ENCODE measurements at regions not wholly inside any gene's neighbourhood (a gene's known extent, or its start where the extent isn't known, plus 50 kb on each side); places are given as distances from the start of the nearest gene placed in this dataset.

DNA sequence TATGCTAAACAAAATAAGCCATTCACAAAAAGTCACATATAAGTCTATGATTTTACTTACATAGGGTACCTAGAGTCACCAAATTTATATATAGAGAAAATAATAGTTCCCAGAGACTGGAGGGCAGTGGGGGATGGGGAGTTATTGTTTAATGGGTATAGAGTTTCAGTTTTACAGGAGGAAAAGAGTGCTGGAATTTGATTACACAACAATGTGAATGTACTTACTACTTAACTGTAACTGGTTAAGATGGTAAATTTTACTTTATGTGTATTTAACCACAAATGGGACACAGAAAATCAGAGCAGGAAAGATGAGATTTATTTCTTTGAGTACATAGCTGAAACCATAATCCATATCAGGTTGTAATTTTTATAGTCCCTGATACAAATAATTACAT, 144.4 kb downstream of the TMA16 start:
- TF ChIP-seq CTCF (IDR thresholded peaks at IDR 0.05) (no peak), POLR2A (IDR thresholded peaks at IDR 0.05) (no peak)

Data from breast epithelium (tissue), 3 donors.